ENCODE measurements at regions not wholly inside any gene's neighbourhood (a gene's known extent, or its start where the extent isn't known, plus 50 kb on each side); places are given as distances from the start of the nearest gene placed in this dataset.

DNA sequence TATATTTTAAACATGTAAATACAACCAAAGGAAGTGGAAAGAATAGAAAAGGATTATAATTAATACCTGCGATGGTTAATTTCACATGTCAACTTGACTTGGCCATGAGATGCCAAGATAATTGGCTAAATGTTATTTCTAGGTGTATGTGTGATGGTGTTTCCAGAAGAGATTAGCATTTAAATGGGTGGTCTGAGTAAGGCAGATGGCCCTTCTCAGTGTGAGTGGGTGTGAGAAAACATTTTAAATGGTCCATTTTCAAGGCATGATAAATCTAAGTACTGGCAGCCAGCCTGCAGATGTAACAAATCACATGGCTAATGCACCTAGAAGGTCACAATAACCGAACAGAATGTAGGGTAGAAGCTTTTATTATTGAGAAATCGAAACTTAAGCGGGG, 99.6 kb upstream of the CDH7 start:
- DNase-seq (ENCODE audit: extremely low spot score, unreplicated experiment) = no peak
- H3K4me1 Mint-ChIP-seq (ENCODE audit: unreplicated experiment) = no peaks in the 10 kb centered on the region
- no peaks in the 10 kb centered on the region for H3K36me3 Mint-ChIP-seq (ENCODE audit: unreplicated experiment)
- no peaks in the 10 kb centered on the region for H3K27me3 Mint-ChIP-seq (ENCODE audit: unreplicated experiment)
- no peak for TF ChIP-seq CTCF (IDR thresholded peaks at IDR 0.05)
- no peak overlapping the region for H3K27ac Mint-ChIP-seq (ENCODE audit: unreplicated experiment)
- peaks cover 4% of the 10 kb centered on the region for H3K9me3 Mint-ChIP-seq (ENCODE audit: unreplicated experiment)
- H3K4me3 Mint-ChIP-seq (ENCODE audit: unreplicated experiment) = no peak overlapping the region

DNA sequence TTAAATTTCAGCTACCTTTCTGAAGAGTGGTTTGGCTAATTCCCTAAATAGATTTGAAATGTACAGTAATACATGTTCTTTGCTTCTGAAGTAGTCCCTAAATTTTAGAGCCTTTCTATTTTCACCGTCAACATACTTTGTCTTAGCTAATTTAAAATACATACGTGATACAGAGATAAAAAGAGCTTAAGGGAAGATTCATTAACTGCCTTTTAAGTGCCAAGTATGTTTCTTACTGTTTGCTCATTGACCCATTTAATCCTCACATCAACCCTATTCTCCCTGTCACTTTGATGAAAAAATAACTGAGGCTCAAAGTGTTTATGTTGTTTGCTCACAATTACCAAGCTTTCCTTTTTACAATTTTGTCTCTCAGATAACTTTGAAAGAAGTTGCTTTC, 118.6 kb upstream of the CDH7 start:
- H3K27me3 Mint-ChIP-seq (ENCODE audit: unreplicated experiment) = no peaks in the 10 kb centered on the region
- no peak overlapping the region for H3K4me3 Mint-ChIP-seq (ENCODE audit: unreplicated experiment)
- no peaks in the 10 kb centered on the region for H3K4me1 Mint-ChIP-seq (ENCODE audit: unreplicated experiment)
- DNase-seq (ENCODE audit: extremely low spot score, unreplicated experiment) = no peak
- no peaks in the 10 kb centered on the region for H3K36me3 Mint-ChIP-seq (ENCODE audit: unreplicated experiment)
- TF ChIP-seq CTCF (IDR thresholded peaks at IDR 0.05) = no peak
- no peak overlapping the region for H3K27ac Mint-ChIP-seq (ENCODE audit: unreplicated experiment)
- peaks cover 13% of the 10 kb centered on the region for H3K9me3 Mint-ChIP-seq (ENCODE audit: unreplicated experiment)

DNA sequence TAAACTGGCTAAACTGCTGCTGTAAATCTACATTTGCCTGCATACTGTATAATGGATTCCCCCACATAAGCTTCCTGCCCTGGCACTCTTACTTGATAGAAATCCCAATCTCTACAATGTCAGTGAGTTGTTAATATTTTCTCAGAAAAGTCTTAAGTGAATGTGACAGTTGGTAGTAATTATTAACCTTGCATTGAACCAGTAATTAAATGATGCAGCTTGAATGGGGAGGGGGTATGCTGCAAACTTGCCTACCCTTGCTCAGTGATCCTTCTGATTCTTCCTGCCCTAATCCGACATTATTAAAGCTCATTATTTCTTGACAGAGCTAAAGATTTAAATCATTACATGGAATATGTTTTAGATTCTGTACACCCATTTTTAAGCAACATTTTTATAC, 119.0 kb upstream of the CDH7 start:
- Mint-ChIP-seq H3K27ac (ENCODE audit: unreplicated experiment) (no peak overlapping the region), H3K36me3 (ENCODE audit: unreplicated experiment) (no peaks in the 10 kb centered on the region), H3K4me3 (ENCODE audit: unreplicated experiment) (no peak overlapping the region), H3K4me1 (ENCODE audit: unreplicated experiment) (no peaks in the 10 kb centered on the region), H3K27me3 (ENCODE audit: unreplicated experiment) (no peaks in the 10 kb centered on the region), H3K9me3 (ENCODE audit: unreplicated experiment) (peaks cover 12% of the 10 kb centered on the region)
- no peak for TF ChIP-seq CTCF (IDR thresholded peaks at IDR 0.05)
- no peak for DNase-seq (ENCODE audit: extremely low spot score, unreplicated experiment)

DNA sequence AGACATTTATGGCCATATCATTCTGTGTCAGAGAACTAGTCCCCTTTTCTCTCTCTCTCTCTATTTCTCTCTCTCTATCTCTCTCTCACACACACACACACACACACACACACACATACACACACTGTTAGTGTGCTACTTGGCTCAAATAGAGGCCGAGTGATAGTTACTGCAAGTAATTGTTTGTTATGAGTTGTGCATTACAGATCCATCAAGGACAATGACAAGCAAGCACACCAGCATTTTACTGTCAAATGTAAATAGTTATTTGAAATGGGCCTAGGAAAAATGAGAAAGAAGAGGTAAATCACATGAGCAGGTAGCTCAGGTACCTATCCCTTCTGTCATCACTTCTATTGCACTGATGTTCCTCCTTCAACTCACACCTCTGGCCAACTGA, 122.4 kb upstream of the CDH7 start:
- Mint-ChIP-seq H3K36me3 (ENCODE audit: unreplicated experiment) (no peaks in the 10 kb centered on the region), H3K4me1 (ENCODE audit: unreplicated experiment) (no peaks in the 10 kb centered on the region), H3K9me3 (ENCODE audit: unreplicated experiment) (peaks cover 3% of the 10 kb centered on the region), H3K27me3 (ENCODE audit: unreplicated experiment) (no peaks in the 10 kb centered on the region), H3K27ac (ENCODE audit: unreplicated experiment) (no peak overlapping the region), H3K4me3 (ENCODE audit: unreplicated experiment) (no peak overlapping the region)
- TF ChIP-seq CTCF (IDR thresholded peaks at IDR 0.05) = no peak
- DNase-seq (ENCODE audit: extremely low spot score, unreplicated experiment) = no peak

DNA sequence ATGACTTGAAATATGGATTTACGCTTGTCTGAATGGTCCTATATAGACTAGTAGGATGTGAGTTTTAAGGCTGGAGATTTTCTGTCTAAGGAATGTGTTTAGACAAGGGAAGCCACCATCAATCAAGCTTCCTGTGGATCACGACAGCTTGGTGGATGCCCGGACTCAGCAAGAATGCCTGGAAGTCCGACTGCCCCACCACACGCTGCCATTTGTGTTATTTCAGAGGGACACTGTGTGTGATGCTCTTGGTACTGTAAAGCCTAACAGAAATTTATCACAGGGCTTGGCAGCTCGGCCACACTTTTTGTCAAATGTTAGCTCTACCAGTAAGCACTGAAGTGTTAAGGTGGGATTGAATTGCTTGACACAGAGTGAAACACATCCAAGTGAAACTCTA, 127.1 kb upstream of the CDH7 start:
- H3K4me1 Mint-ChIP-seq (ENCODE audit: unreplicated experiment) = no peaks in the 10 kb centered on the region
- H3K36me3 Mint-ChIP-seq (ENCODE audit: unreplicated experiment) = no peaks in the 10 kb centered on the region
- no peak overlapping the region for H3K4me3 Mint-ChIP-seq (ENCODE audit: unreplicated experiment)
- DNase-seq (ENCODE audit: extremely low spot score, unreplicated experiment) = no peak
- H3K9me3 Mint-ChIP-seq (ENCODE audit: unreplicated experiment) = peaks cover 2% of the 10 kb centered on the region
- H3K27ac Mint-ChIP-seq (ENCODE audit: unreplicated experiment) = no peak overlapping the region
- H3K27me3 Mint-ChIP-seq (ENCODE audit: unreplicated experiment) = no peaks in the 10 kb centered on the region
- TF ChIP-seq CTCF (IDR thresholded peaks at IDR 0.05) = no peak

Data from osteocyte (in vitro differentiated cells).